K562 (cell line): ENCODE measurements at regions not wholly inside any gene's neighbourhood (a gene's known extent, or its start where the extent isn't known, plus 50 kb on each side); places are given as distances from the start of the nearest gene placed in this dataset.

Experiments
- BHLHE40 ChIP-seq: IDR thresholded peaks from 2 replicates; pipeline ENCODE4 v1.6.1; 2011; ENCODE audit warnings: low read length, improper control_type of control experiment
- CGGBP1 ChIP-seq: fragments of 250-450 bp; sonication (Bioruptor Pico); IDR thresholded peaks from 2 replicates; pipeline ENCODE4 v1.9.0; 2021; ENCODE audit warnings: mild to moderate bottlenecking
- CREM ChIP-seq: IDR thresholded peaks from 2 replicates; pipeline ENCODE4 v1.6.1; 2014; ENCODE audit warnings: antibody characterized with exemption, low read depth
- CTCF ChIP-seq, 3 experiments: IDR thresholded peaks in 2 of 3; conservative IDR thresholded peaks in 1 of 3; 2 replicates each; pipeline ENCODE4 v1.5.1; 2011 to 2012; ENCODE audit warnings: low read length in 3 of 3, mild to moderate bottlenecking in 3 of 3, control low read depth in 2 of 3, improper control_type of control experiment in 1 of 3, inconsistent platforms in 1 of 3, low read depth in 1 of 3, mixed read lengths in 1 of 3, moderate library complexity in 1 of 3; ENCODE audit not compliant: insufficient read depth in 2 of 3
- FOXM1 ChIP-seq, 2 experiments: fragments of 450-650 bp in 1 of 2; sonication (generic) in 1 of 2; formaldehyde crosslinking in 1 of 2; IDR thresholded peaks; 2 replicates each; pipeline versions ENCODE4 v1.6.1 to v1.9.0; 2017 to 2022; ENCODE audit warnings: low read depth in 2 of 2, mild to moderate bottlenecking in 2 of 2, missing genetic modification reagents in 1 of 2, moderate library complexity in 1 of 2
- KAT8 ChIP-seq: fragments of 450-650 bp; IDR thresholded peaks from 2 replicates; pipeline ENCODE4 v1.6.1; 2016; ENCODE audit warnings: low read depth, mild to moderate bottlenecking
- RAD51 ChIP-seq: fragments of 450-650 bp; IDR thresholded peaks from 2 replicates; pipeline ENCODE4 v1.7.1; 2016; ENCODE audit warnings: low read depth, mild to moderate bottlenecking, borderline replicate concordance

GRCh38 chr5:73256462-73256861 lies 83.5 kb downstream of the TMEM174 start:
- no peak for TF ChIP-seq KAT8
- no peak for TF ChIP-seq CREM
- no peak for TF ChIP-seq CTCF (IDR thresholded peaks at IDR 0.05 in 2 of 3, conservative IDR thresholded peaks at IDR 0.05 in 1 of 3; ENCODE audit: insufficient read depth in 2 of 3, low read depth in 1 of 3, low read length in 3 of 3)
- TF ChIP-seq FOXM1 (IDR thresholded peaks at IDR 0.05; ENCODE audit: low read depth) = no peak
- no peak for TF ChIP-seq FOXM1 (CRISPR knock-in tag; IDR thresholded peaks at IDR 0.05; ENCODE audit: low read depth)
- TF ChIP-seq RAD51 = no peak
- no peak for TF ChIP-seq BHLHE40
- no peak for TF ChIP-seq CGGBP1 (CRISPR knock-in tag)
